ENCODE measurements at regions not wholly inside any gene's neighbourhood (a gene's known extent, or its start where the extent isn't known, plus 50 kb on each side); places are given as distances from the start of the nearest gene placed in this dataset.

DNA sequence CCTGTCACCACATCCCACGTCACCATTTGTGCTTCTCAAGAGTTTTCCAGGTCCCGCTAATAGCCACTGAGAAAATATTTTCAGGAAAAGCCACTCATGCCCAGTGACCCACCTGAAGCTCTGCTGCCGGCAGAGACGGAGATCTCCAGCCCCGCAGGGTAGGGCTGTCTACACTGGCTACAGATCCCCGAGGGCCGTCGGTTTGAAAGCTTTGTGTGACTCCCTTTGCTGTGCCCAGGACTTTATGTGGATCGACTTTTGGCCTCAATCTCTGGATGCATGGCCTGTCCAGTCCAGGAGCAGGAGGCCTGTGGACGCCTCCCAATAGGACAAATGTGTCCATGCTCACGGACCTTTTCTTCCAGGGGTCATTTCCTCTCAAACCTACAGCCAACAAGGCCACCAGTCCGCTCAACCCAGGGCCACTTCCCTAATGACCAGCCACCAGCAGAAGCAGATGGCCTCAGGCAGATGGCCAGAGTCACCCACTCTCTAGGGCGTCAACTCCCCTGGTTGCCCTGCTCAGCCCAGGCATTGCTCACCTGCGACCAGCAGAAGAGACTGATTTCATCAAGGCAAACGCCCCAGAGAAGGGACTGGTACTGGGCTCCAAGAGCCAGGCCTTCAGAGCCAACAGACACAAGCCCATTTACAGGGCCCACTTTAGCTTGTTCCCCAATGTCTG is 76.4 kb downstream of the OAT start:
- H3K4me1 Mint-ChIP-seq = peaks cover 42% of the 10 kb centered on the region
- peaks cover 8% of the 10 kb centered on the region for H3K27me3 Mint-ChIP-seq (ENCODE audit: low read depth, poor library complexity)
- no peak overlapping the region for H3K4me3 Mint-ChIP-seq
- H3K9me3 Mint-ChIP-seq = peaks cover 10% of the 10 kb centered on the region
- no peak for TF ChIP-seq CTCF (IDR thresholded peaks at IDR 0.05)
- no peak overlapping the region for H3K27ac Mint-ChIP-seq
- DNase-seq = no peak
- H3K36me3 Mint-ChIP-seq (ENCODE audit: low read depth) = no peaks in the 10 kb centered on the region

- Mint-ChIP-seq H3K27me3 (ENCODE audit: low read depth, poor library complexity) (peaks cover 8% of the 10 kb centered on the region), H3K9me3 (peaks cover 10% of the 10 kb centered on the region), H3K36me3 (ENCODE audit: low read depth) (no peaks in the 10 kb centered on the region), H3K4me3 (no peak overlapping the region), H3K27ac (no peak overlapping the region), H3K4me1 (peaks cover 42% of the 10 kb centered on the region)
- DNase-seq = no peak
- TF ChIP-seq CTCF (IDR thresholded peaks at IDR 0.05) = no peak
Observed at GRCh38 chr10:124341768-124342135, 77.0 kb downstream of the OAT start.

DNA sequence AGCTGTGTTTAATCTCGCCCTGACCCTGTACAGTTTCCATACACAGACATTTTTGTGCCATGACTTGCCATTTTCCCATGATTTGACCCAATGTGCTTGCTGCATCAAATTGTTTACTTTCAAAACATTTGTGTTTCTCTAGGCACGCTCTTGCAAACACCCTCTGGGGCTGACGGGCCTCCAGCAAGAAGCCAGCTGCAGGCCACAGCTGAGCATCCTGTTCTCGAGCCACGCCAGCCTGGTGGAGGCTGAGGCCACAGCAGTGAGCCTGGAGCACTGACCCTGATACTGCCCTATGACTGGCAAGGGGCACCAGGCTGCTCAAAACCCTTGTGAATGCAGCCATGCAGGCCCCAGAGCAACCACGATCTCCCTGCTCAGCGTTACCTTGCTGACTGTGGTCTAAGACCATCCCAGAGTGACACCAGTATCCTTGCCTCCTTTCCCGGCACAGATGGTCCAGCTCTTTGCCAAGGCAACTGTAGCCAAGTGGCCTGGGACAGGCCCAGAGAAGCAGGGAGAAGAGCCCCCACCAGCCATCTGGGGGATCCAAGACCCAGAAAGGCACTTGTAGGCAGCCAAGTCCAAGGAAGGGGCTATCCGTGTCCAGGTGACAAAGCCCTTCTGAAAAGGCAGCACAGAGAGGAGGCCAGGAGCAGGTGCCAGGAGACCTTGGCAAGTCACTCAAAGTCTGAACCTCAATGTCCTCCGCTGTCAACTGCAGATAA is 78.5 kb downstream of the OAT start:
- DNase-seq = no peak
- peaks cover 23% of the 10 kb centered on the region for H3K9me3 Mint-ChIP-seq
- no peak for TF ChIP-seq CTCF (IDR thresholded peaks at IDR 0.05)
- peaks cover 42% of the 10 kb centered on the region for H3K4me1 Mint-ChIP-seq
- peaks cover 11% of the 10 kb centered on the region for H3K36me3 Mint-ChIP-seq (ENCODE audit: low read depth)
- H3K27ac Mint-ChIP-seq = no peak overlapping the region
- H3K27me3 Mint-ChIP-seq (ENCODE audit: low read depth, poor library complexity) = peaks cover 10% of the 10 kb centered on the region
- no peak overlapping the region for H3K4me3 Mint-ChIP-seq

- Mint-ChIP-seq H3K27ac (no peak overlapping the region), H3K4me1 (peaks cover 39% of the 10 kb centered on the region), H3K36me3 (ENCODE audit: low read depth) (peaks cover 11% of the 10 kb centered on the region), H3K4me3 (no peak overlapping the region), H3K27me3 (ENCODE audit: low read depth, poor library complexity) (peaks cover 15% of the 10 kb centered on the region), H3K9me3 (peaks cover 26% of the 10 kb centered on the region)
- no peak for TF ChIP-seq CTCF (IDR thresholded peaks at IDR 0.05)
- no peak for DNase-seq
Observed at GRCh38 chr10:124339119-124340032, 79.3 kb downstream of the OAT start.

DNA sequence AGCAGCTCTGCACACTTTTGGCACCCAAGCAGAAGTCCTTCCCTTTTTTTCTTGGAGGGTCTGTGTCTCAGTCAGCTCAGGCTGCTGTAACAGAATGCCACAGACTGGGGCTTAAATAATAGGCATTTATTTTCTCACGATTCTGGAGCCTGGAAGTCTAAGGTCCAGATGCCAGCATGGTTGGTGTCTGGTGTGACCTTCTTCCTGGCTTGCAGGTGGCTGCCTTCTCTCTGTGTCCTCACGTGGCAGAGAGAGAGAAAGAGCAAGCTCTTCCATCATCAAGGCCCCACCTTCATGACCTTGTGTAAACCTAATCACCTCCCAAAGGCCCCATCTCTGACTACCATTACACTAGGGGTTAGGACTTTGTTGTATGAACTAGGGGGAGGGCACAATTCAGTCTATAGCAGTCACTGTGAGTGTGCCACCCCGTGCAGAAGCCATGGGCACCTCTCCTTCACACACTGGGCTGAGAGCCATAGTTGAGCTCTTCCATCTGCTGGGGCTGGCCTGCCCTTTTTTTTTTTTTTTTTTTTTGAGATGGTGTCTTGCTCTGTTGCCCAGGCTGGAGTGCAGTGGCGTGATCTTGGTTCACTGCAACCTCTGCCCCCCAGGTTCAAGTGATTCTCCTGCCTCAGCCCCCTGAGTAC is 80.3 kb downstream of the OAT start:
- peaks cover 16% of the 10 kb centered on the region for H3K27me3 Mint-ChIP-seq (ENCODE audit: low read depth, poor library complexity)
- H3K4me1 Mint-ChIP-seq = peaks cover 36% of the 10 kb centered on the region
- H3K4me3 Mint-ChIP-seq = no peak overlapping the region
- no peak overlapping the region for H3K27ac Mint-ChIP-seq
- peaks cover 25% of the 10 kb centered on the region for H3K9me3 Mint-ChIP-seq
- TF ChIP-seq CTCF (IDR thresholded peaks at IDR 0.05) = no peak
- peaks cover 11% of the 10 kb centered on the region for H3K36me3 Mint-ChIP-seq (ENCODE audit: low read depth)
- no peak for DNase-seq
